ENCODE measurements at regions not wholly inside any gene's neighbourhood (a gene's known extent, or its start where the extent isn't known, plus 50 kb on each side); places are given as distances from the start of the nearest gene placed in this dataset.

DNA sequence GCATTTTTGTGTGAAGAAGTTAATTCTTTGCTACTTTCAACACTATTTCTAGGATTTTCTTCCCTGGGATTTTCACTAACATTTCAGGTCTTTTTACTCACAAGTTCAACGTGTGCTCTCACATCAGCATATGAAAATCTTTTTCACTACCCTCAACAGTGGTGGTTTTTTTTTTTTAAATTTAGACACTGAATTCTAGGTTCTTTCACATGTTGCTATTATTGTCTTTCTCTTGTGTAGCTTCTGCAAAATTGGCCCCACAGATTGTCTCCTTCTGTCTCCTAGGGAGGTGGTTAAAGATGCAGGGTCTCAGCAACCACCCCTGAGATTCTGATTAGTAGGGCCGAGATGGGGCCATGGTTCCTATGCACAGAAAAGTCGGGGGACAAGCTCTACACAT lies 165.0 kb upstream of the GPR26 start (continued):
- TF ChIP-seq TFE3 (CRISPR knock-in tag; IDR thresholded peaks at IDR 0.05) (no peak), SIX4 (CRISPR knock-in tag; IDR thresholded peaks at IDR 0.05) (no peak), FOXJ3 (CRISPR knock-in tag; IDR thresholded peaks at IDR 0.05; ENCODE audit: borderline replicate concordance) (no peak), HNF1A (IDR thresholded peaks at IDR 0.05; ENCODE audit: low read depth) (no peak), HNF1A (CRISPR knock-in tag; IDR thresholded peaks at IDR 0.05; ENCODE audit: borderline replicate concordance) (no peak)

DNA sequence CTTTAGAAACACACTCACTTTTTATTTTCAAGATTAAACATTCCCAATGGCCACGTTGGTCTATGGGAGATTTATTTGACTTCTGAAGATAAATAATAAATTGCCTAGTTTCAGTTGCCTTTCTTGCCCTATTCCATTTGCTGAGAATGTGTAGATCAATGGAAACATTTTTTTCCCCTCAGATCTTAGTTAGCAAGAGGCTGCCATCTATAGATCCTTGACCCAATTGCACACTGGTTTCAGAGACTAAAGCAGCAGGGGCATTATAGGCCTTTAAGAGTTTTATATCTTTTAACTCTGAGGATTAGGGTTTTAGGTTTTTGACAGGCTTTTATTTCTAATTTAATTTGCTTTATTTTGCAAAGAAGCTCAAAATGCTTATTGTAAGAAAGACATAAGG lies 163.2 kb upstream of the GPR26 start:
- Histone ChIP-seq H3K27me3 (ENCODE audit: control insufficient read depth in 1 of 2, insufficient read depth in 2 of 2, low read length in 2 of 2) (peaks cover 0 to 4% of the 10 kb centered on the region in 2 experiments; a peak in 2 of 5 replicates), H2AFZ (ENCODE audit: low read length) (no peak overlapping the region), H3K4me2 (ENCODE audit: low read depth, low read length) (no peak overlapping the region), H3K36me3 (replicated peaks in 1 of 2; ENCODE audit: control insufficient read depth in 1 of 2, insufficient read depth in 2 of 2, low read length in 2 of 2) (no peaks in the 10 kb centered on the region), H3K9me3 (ENCODE audit: low read length) (no peaks in the 10 kb centered on the region), H3K4me1 (ENCODE audit: insufficient read depth, low read length) (no peaks in the 10 kb centered on the region), H3K27ac (ENCODE audit: extremely low read length, insufficient read depth, low read length) (no peak overlapping the region), H3K79me2 (ENCODE audit: insufficient read depth, low read length) (no peaks in the 10 kb centered on the region), H4K20me1 (ENCODE audit: insufficient read depth, low read length) (no peaks in the 10 kb centered on the region), H3K4me3 (replicated peaks in 1 of 3; ENCODE audit: insufficient read depth in 1 of 3, low read depth in 2 of 3, low read length in 3 of 3) (no peak overlapping the region), H3K9ac (ENCODE audit: insufficient read depth, low read depth, low read length) (no peak overlapping the region)
- ATAC-seq (no peak), DNase-seq (ENCODE audit: low spot score) (no peak), FAIRE-seq (no peak)
- CTCF ChIA-PET (ENCODE audit: low intra/inter-chr PET ratio, low total read pairs) = no interaction called here
- intact Hi-C loops (cut with micrococcal nuclease; ENCODE audit: unreplicated experiment) = no loop called here
- in situ Hi-C loops (cut with HindIII; ENCODE audit: extremely low pct_ligation_motif_present, low pct_unique_long_range_greater_than_20kb) = no loop called here
- WGBS (ENCODE audit: low lambda C conversion rate) = 3% methylated on average over 1 of the region's 1 CpG
- BruUV-seq (replicated peaks) = no TSS peak
- POLR2A ChIA-PET = no interaction called here
- no peak for TF ChIP-seq MAX (IDR thresholded peaks at IDR 0.05)
- TF ChIP-seq, protein P1, sequence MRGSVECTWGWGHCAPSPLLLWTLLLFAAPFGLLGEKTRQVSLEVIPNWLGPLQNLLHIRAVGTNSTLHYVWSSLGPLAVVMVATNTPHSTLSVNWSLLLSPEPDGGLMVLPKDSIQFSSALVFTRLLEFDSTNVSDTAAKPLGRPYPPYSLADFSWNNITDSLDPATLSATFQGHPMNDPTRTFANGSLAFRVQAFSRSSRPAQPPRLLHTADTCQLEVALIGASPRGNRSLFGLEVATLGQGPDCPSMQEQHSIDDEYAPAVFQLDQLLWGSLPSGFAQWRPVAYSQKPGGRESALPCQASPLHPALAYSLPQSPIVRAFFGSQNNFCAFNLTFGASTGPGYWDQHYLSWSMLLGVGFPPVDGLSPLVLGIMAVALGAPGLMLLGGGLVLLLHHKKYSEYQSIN (CRISPR knock-in tag; IDR thresholded peaks at IDR 0.05; ENCODE audit: borderline replicate concordance) = no peak
- no peak for TF ChIP-seq ZMYM4 (CRISPR knock-in tag; IDR thresholded peaks at IDR 0.05)
- TF ChIP-seq, protein P2, sequence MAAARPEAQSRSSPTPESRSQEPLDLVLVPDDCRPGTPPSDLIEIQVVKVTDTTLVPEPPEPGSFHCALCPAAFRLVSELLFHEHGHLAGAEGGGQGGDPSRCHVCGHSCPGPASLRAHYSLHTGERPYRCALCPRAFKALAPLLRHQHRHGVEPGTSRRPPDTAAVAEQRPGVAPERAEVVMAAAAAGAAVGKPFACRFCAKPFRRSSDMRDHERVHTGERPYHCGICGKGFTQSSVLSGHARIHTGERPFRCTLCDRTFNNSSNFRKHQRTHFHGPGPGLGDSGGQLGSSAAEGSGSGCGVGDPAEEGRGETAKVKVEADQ (CRISPR knock-in tag; IDR thresholded peaks at IDR 0.05; ENCODE audit: borderline replicate concordance) = no peak
- no peak for TF ChIP-seq RBFOX2 (IDR thresholded peaks at IDR 0.05; ENCODE audit: low read depth, low read length)
- TF ChIP-seq PBX3 (CRISPR knock-in tag; IDR thresholded peaks at IDR 0.05; ENCODE audit: borderline replicate concordance) = no peak
- TF ChIP-seq, protein P3, sequence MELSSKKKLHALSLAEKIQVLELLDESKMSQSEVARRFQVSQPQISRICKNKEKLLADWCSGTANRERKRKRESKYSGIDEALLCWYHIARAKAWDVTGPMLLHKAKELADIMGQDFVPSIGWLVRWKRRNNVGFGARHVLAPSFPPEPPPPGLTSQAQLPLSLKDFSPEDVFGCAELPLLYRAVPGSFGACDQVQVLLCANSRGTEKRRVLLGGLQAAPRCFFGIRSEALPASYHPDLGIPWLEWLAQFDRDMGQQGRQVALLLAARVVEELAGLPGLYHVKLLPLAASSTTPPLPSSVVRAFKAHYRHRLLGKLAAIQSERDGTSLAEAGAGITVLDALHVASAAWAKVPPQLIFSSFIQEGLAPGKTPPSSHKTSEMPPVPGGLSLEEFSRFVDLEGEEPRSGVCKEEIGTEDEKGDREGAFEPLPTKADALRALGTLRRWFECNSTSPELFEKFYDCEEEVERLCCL (CRISPR knock-in tag; IDR thresholded peaks at IDR 0.05; ENCODE audit: borderline replicate concordance) = no peak
- TF ChIP-seq RXRA (CRISPR knock-in tag; IDR thresholded peaks at IDR 0.05) = no peak

Measured in HepG2 (cell line).